CD8-positive, alpha-beta memory T cell (primary cell): ENCODE measurements at regions not wholly inside any gene's neighbourhood (a gene's known extent, or its start where the extent isn't known, plus 50 kb on each side); places are given as distances from the start of the nearest gene placed in this dataset.
"Not testable (repeated sequence)": the region's sequence is repeated elsewhere in the genome, so short reads cannot be mapped to it uniquely, and the experiment has no call there.

Source experiments
- CTCF ChIA-PET: fragments of 350-600 bp; sonication (Branson Sonifier 250); formaldehyde crosslinking; loops from one replicate; lab custom pipeline; 2021; ENCODE audit warnings: antibody characterized with exemption; lab: Charles Lee
- POLR2A ChIA-PET: fragments of 350-600 bp; sonication (Branson Sonifier 250); formaldehyde crosslinking; loops from one replicate; lab custom pipeline; 2021; ENCODE audit warnings: antibody characterized with exemption; lab: Charles Lee
- DNase-seq, 5 donors: peaks; one replicate each; pipeline versions ENCODE4 v3.0.0 to v3.0.0-alpha.2; 2020 to 2022; ENCODE audit warnings: mixed read lengths in 1 of 5
- H3K27ac ChIP-seq: one replicate; pipeline ENCODE4 v1.7.0; 2013; ENCODE audit warnings: low read depth, mild to moderate bottlenecking, low read length, moderate library complexity
- H3K27me3 ChIP-seq: 2 replicates; pipeline ENCODE4 v1.7.0; 2013; ENCODE audit warnings: low read length, mild to moderate bottlenecking; ENCODE audit not compliant: insufficient read depth, poor library complexity, severe bottlenecking
- H3K36me3 ChIP-seq: 2 replicates; pipeline ENCODE4 v1.7.0; 2013; ENCODE audit warnings: mild to moderate bottlenecking, low read length, moderate library complexity; ENCODE audit not compliant: insufficient read depth
- H3K4me1 ChIP-seq: 2 replicates; pipeline ENCODE4 v1.7.0; 2013; ENCODE audit warnings: mild to moderate bottlenecking, low read length, moderate library complexity; ENCODE audit not compliant: insufficient read depth
- H3K4me3 ChIP-seq: 2 replicates; pipeline ENCODE4 v1.7.0; 2013; ENCODE audit warnings: mild to moderate bottlenecking, low read length
- H3K9me3 ChIP-seq: 2 replicates; pipeline ENCODE4 v1.7.0; 2013; ENCODE audit warnings: mild to moderate bottlenecking, low read length
- H3K27ac Mint-ChIP-seq, 8 donors: one replicate each; pipeline ENCODE4 v1.8.0; 2020 to 2021; ENCODE audit warnings: mixed read lengths in 8 of 8, mild to moderate bottlenecking in 6 of 8, inconsistent platforms in 3 of 8, moderate library complexity in 3 of 8
- H3K27me3 Mint-ChIP-seq, 2 donors: one replicate each; pipeline ENCODE4 v1.8.0; 2020 to 2021; ENCODE audit warnings: mixed read lengths in 2 of 2, mild to moderate bottlenecking in 1 of 2, moderate library complexity in 1 of 2
- H3K36me3 Mint-ChIP-seq, 3 donors: one replicate each; pipeline ENCODE4 v1.8.0; 2020 to 2021; ENCODE audit warnings: mixed read lengths in 3 of 3, inconsistent platforms in 1 of 3, mild to moderate bottlenecking in 1 of 3
- H3K4me1 Mint-ChIP-seq, 3 donors: one replicate each; pipeline ENCODE4 v1.8.0; 2020 to 2021; ENCODE audit warnings: mixed read lengths in 3 of 3, inconsistent platforms in 1 of 3, mild to moderate bottlenecking in 1 of 3
- H3K4me3 Mint-ChIP-seq, 7 donors: one replicate each; pipeline ENCODE4 v1.8.0; 2020 to 2021; ENCODE audit warnings: mixed read lengths in 7 of 7, mild to moderate bottlenecking in 6 of 7, moderate library complexity in 4 of 7, inconsistent platforms in 2 of 7
- H3K9me3 Mint-ChIP-seq, 5 donors: one replicate each; pipeline ENCODE4 v1.8.0; 2020 to 2022; ENCODE audit warnings: mixed read lengths in 5 of 5, mild to moderate bottlenecking in 3 of 5, moderate library complexity in 2 of 5, inconsistent platforms in 1 of 5

- ChIA-PET CTCF (no interaction called here), POLR2A (no interaction called here)
- Histone ChIP-seq H3K4me3 (no peak overlapping the region), H3K9me3 (no peaks in the 10 kb centered on the region), H3K4me1 (no peaks in the 10 kb centered on the region), H3K27ac (no peak overlapping the region), H3K36me3 (no peaks in the 10 kb centered on the region), H3K27me3 (no peaks in the 10 kb centered on the region)
- Mint-ChIP-seq H3K4me3 (no peak overlapping the region), H3K9me3 (peaks cover 3 to 16% (median 4%) of the 10 kb centered on the region in 5 donors), H3K4me1 (no peaks in the 10 kb centered on the region), H3K27me3 (no peaks in the 10 kb centered on the region), H3K36me3 (no peaks in the 10 kb centered on the region), H3K27ac (no peak overlapping the region)
- DNase-seq, result no peak
Measured at GRCh38 chr2:16939771-16940170, 274.1 kb upstream of the CYRIA start.

- CTCF ChIA-PET, result no interaction called here
- no peaks in the 10 kb centered on the region for H3K4me1 ChIP-seq
- no peaks in the 10 kb centered on the region for H3K36me3 ChIP-seq
- no peaks in the 10 kb centered on the region for H3K36me3 Mint-ChIP-seq
- H3K27me3 Mint-ChIP-seq, result no peaks in the 10 kb centered on the region
- no peak overlapping the region for H3K4me3 ChIP-seq
- H3K27ac ChIP-seq, result no peak overlapping the region
- no peaks in the 10 kb centered on the region for H3K9me3 ChIP-seq
- POLR2A ChIA-PET, result no interaction called here
- no peak for DNase-seq
- H3K27ac Mint-ChIP-seq, result no peak overlapping the region
- no peaks in the 10 kb centered on the region for H3K27me3 ChIP-seq
- H3K4me1 Mint-ChIP-seq, result no peaks in the 10 kb centered on the region
- peaks cover 0 to 20% (median 3%) of the 10 kb centered on the region in 5 donors for H3K9me3 Mint-ChIP-seq
- H3K4me3 Mint-ChIP-seq, result no peak overlapping the region
Measured at GRCh38 chr2:16933355-16933754, 267.7 kb upstream of the CYRIA start.

- Mint-ChIP-seq H3K27ac (no peak overlapping the region), H3K4me3 (no peak overlapping the region), H3K27me3 (no peaks in the 10 kb centered on the region), H3K4me1 (no peaks in the 10 kb centered on the region), H3K9me3 (peaks cover 0 to 17% (median 3%) of the 10 kb centered on the region in 5 donors), H3K36me3 (no peaks in the 10 kb centered on the region)
- Histone ChIP-seq H3K27me3 (no peaks in the 10 kb centered on the region), H3K9me3 (no peaks in the 10 kb centered on the region), H3K36me3 (no peaks in the 10 kb centered on the region), H3K4me3 (no peak overlapping the region), H3K27ac (no peak overlapping the region), H3K4me1 (no peaks in the 10 kb centered on the region)
- DNase-seq, result no peak
- POLR2A ChIA-PET, result no interaction called here
- CTCF ChIA-PET, result no interaction called here
Measured at GRCh38 chr2:16932826-16933225, 267.2 kb upstream of the CYRIA start.

DNA sequence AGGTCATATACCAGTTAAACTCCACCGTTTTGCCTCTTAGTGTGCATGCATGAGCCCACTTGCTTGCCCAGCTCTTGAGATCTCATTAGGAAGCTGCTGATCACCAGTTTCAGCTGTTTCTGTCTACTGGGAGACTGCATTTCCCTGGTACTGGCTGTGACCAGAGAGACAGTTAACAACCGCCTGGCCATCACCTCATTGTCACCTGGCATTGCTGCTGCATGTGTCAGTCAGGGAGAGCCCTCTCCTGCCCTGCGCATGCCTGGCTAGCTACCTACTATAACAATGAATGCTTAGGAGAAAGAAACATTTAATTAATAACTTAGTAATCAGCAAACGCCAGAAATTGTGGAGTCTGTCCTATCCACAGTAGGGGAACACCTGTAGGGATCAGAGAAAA is 265.8 kb upstream of the CYRIA start:
- H3K9me3 ChIP-seq, result no peaks in the 10 kb centered on the region

DNA sequence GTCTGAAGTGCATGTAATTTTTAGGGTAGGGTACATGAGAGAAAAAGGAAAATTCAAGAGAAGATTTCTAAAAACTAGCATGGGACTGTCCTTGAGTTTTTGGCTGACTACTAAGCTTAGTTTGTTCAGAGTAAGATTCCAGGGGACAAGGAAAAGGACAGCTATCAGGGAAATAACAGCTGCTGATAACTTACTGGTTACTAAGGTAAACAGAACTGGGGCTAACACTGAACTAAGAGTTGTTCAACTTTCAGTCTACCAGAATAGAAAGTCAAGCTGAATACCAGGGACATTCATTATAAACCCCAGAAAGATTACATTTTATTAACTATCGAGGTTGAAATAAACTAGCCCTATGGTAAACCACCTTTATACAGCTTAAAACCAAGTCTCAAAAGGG is 261.8 kb upstream of the CYRIA start:
- ChIA-PET CTCF (no interaction called here), POLR2A (no interaction called here)
- no peak overlapping the region for H3K27ac ChIP-seq

More for the DNA sequence above, 265.8 kb upstream of the CYRIA start:
- Histone ChIP-seq H3K4me3 (no peak overlapping the region), H3K27ac (no peak overlapping the region), H3K4me1 (no peaks in the 10 kb centered on the region), H3K27me3 (no peaks in the 10 kb centered on the region), H3K36me3 (no peaks in the 10 kb centered on the region)
- H3K4me1 Mint-ChIP-seq, result no peaks in the 10 kb centered on the region
- ChIA-PET CTCF (no interaction called here), POLR2A (no interaction called here)
- H3K27ac Mint-ChIP-seq, result no peak overlapping the region
- H3K36me3 Mint-ChIP-seq, result no peaks in the 10 kb centered on the region
- H3K27me3 Mint-ChIP-seq, result no peaks in the 10 kb centered on the region
- no peak for DNase-seq
- no peak overlapping the region for H3K4me3 Mint-ChIP-seq
- peaks cover 0 to 15% (median 5%) of the 10 kb centered on the region in 5 donors for H3K9me3 Mint-ChIP-seq

DNA sequence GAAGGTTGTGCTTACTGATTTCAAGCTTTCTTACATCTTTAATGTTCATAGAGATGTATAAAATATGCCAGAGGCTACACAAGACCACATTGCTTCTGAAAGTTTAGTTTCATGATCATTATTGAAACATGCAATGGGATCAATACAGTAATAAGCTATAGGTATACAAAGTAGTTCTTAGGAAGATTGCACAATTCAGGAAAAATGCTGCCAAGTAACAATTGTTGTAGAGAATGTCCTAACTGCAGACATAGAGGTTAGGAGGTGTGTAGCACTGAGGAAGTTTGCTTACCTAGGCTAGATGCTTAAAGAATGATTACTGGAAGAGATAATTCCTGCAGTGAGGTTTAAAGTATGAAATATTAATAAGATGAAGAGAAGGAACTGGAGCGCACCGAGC is 259.5 kb upstream of the CYRIA start:
- Mint-ChIP-seq H3K9me3 (peaks cover 0 to 19% (median 5%) of the 10 kb centered on the region in 5 donors), H3K27ac (no peak overlapping the region), H3K4me3 (no peak overlapping the region), H3K27me3 (no peaks in the 10 kb centered on the region), H3K36me3 (no peaks in the 10 kb centered on the region), H3K4me1 (no peaks in the 10 kb centered on the region)
- Histone ChIP-seq H3K9me3 (no peaks in the 10 kb centered on the region), H3K4me3 (no peak overlapping the region), H3K27me3 (no peaks in the 10 kb centered on the region), H3K27ac (no peak overlapping the region), H3K4me1 (no peaks in the 10 kb centered on the region), H3K36me3 (no peaks in the 10 kb centered on the region)
- DNase-seq, result no peak
- ChIA-PET POLR2A (no interaction called here), CTCF (no interaction called here)

More for the DNA sequence above, 261.8 kb upstream of the CYRIA start:
- Histone ChIP-seq H3K4me3 (no peak overlapping the region), H3K27me3 (no peaks in the 10 kb centered on the region), H3K36me3 (no peaks in the 10 kb centered on the region), H3K9me3 (no peaks in the 10 kb centered on the region), H3K4me1 (no peaks in the 10 kb centered on the region)
- Mint-ChIP-seq H3K9me3 (peaks cover 0 to 19% (median 3%) of the 10 kb centered on the region in 5 donors), H3K36me3 (no peaks in the 10 kb centered on the region), H3K4me3 (no peak overlapping the region), H3K27me3 (no peaks in the 10 kb centered on the region), H3K4me1 (no peaks in the 10 kb centered on the region), H3K27ac (no peak overlapping the region)
- DNase-seq, result no peak

GRCh38 chr2:16915341-16915755 is 249.7 kb upstream of the CYRIA start:
- H3K36me3 Mint-ChIP-seq, H3K9me3 ChIP-seq, H3K27me3 ChIP-seq, H3K4me1 Mint-ChIP-seq, H3K9me3 Mint-ChIP-seq, H3K4me3 ChIP-seq, H3K4me1 ChIP-seq, H3K27me3 Mint-ChIP-seq, H3K27ac Mint-ChIP-seq, CTCF ChIA-PET, H3K27ac ChIP-seq, H3K4me3 Mint-ChIP-seq, H3K36me3 ChIP-seq, DNase-seq, POLR2A ChIA-PET: not testable (repeated sequence)

DNA sequence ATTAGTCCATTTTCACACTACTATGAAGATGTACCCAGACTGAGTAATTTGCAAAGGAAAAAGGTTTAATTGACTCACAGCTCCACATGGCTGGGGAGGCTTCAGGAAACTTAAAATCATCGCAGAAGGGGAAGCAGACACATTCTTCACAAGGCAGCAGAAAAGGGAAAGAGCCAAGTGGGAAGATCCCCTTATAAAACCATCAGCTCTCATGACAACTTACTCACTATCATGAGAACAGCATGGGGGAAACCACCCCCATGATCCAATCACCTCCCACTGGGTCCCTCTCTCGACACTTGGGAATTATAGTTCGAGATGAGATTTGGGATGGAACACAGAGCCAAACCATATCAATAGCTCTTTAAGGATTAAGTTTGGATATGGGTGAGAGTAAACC is 246.1 kb upstream of the CYRIA start:
- Histone ChIP-seq H3K4me1 (no peaks in the 10 kb centered on the region), H3K27me3 (no peaks in the 10 kb centered on the region), H3K27ac (no peak overlapping the region), H3K36me3 (no peaks in the 10 kb centered on the region), H3K4me3 (no peak overlapping the region), H3K9me3 (no peaks in the 10 kb centered on the region)
- no peak for DNase-seq
- Mint-ChIP-seq H3K4me3 (no peak overlapping the region), H3K9me3 (peaks cover 0 to 10% (median 7%) of the 10 kb centered on the region in 5 donors), H3K27me3 (no peaks in the 10 kb centered on the region), H3K27ac (no peak overlapping the region), H3K4me1 (no peaks in the 10 kb centered on the region), H3K36me3 (no peaks in the 10 kb centered on the region)
- CTCF ChIA-PET, result interaction anchor here (1.3 kb wide), 1 partner anchor 19 kb away, joined by 3 read pairs; no protein-coding TSS in a partner anchor
- POLR2A ChIA-PET, result no interaction called here

DNA sequence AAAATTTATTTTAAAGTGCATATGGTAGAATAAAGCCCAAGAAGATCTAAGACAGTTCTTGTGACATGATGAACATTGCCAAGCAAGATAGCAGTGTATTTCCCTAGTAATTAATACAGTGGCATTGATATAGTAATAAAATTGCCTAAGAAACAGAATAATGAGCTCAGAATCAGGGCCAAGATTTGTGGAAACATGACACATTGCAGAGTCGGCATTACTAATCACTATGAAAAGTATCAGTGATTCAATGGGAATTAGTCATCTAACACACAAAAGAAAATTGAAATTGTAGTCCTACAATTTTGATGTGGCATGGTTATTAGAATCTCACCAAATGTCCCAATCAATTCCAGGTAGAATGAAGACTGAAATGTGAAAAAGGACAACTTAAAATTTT is 243.0 kb upstream of the CYRIA start:
- H3K27ac Mint-ChIP-seq, result no peak overlapping the region
- no peaks in the 10 kb centered on the region for H3K4me1 Mint-ChIP-seq
- H3K36me3 ChIP-seq, result no peaks in the 10 kb centered on the region
- no peak overlapping the region for H3K4me3 ChIP-seq
- no peaks in the 10 kb centered on the region for H3K27me3 ChIP-seq
- no peak overlapping the region for H3K4me3 Mint-ChIP-seq
- peaks cover 1 to 12% (median 10%) of the 10 kb centered on the region in 5 donors for H3K9me3 Mint-ChIP-seq
- H3K27me3 Mint-ChIP-seq, result no peaks in the 10 kb centered on the region
- DNase-seq, result no peak
- ChIA-PET CTCF (no interaction called here), POLR2A (no interaction called here)
- H3K27ac ChIP-seq, result no peak overlapping the region
- H3K9me3 ChIP-seq, result no peaks in the 10 kb centered on the region
- H3K4me1 ChIP-seq, result no peaks in the 10 kb centered on the region
- H3K36me3 Mint-ChIP-seq, result no peaks in the 10 kb centered on the region
